Liver (tissue), 8 donors: ENCODE measurements at regions not wholly inside any gene's neighbourhood (a gene's known extent, or its start where the extent isn't known, plus 50 kb on each side); places are given as distances from the start of the nearest gene placed in this dataset.
A peak's percentile ranks its signal among the peaks of the same experiment; 100 is the strongest.

ENCODE experiments used
- DNase-seq: peaks from one replicate; pipeline ENCODE4 v3.0.0-alpha.2; 2017; ENCODE audit warnings: low spot score
- H3K27ac ChIP-seq, 2 donors: one replicate each; pipeline ENCODE4 v1.7.0; 2013; ENCODE audit warnings: inconsistent platforms in 2 of 2, low read length in 2 of 2, control low read depth in 1 of 2, low read depth in 1 of 2, mild to moderate bottlenecking in 1 of 2
- H3K27me3 ChIP-seq, 4 donors: one replicate each; pipeline versions ENCODE4 v1.6.1 to v1.7.0; 2013; ENCODE audit warnings: low read length in 3 of 4, inconsistent platforms in 1 of 4, mild to moderate bottlenecking in 1 of 4, moderate library complexity in 1 of 4; ENCODE audit not compliant: control insufficient read depth in 4 of 4, insufficient read depth in 4 of 4
- H3K36me3 ChIP-seq, 4 donors: one replicate each; pipeline versions ENCODE4 v1.6.1 to v1.7.0; 2013; ENCODE audit warnings: low read length in 3 of 4, mild to moderate bottlenecking in 3 of 4, low read depth in 1 of 4, moderate library complexity in 1 of 4; ENCODE audit not compliant: control insufficient read depth in 4 of 4, insufficient read depth in 3 of 4
- H3K4me1 ChIP-seq, 4 donors: one replicate each; pipeline versions ENCODE4 v1.6.1 to v1.7.0; 2013; ENCODE audit warnings: low read length in 3 of 4, mild to moderate bottlenecking in 3 of 4, moderate library complexity in 1 of 4; ENCODE audit not compliant: control insufficient read depth in 4 of 4, insufficient read depth in 4 of 4
- H3K4me3 ChIP-seq, 3 donors: one replicate each; pipeline versions ENCODE4 v1.6.1 to v1.7.0; 2013; ENCODE audit warnings: low read length in 3 of 3, control low read depth in 1 of 3, low read depth in 1 of 3, mild to moderate bottlenecking in 1 of 3
- H3K9ac ChIP-seq, 2 donors: one replicate each; pipeline ENCODE4 v1.7.0; 2013; ENCODE audit warnings: low read length in 2 of 2, mild to moderate bottlenecking in 2 of 2, moderate library complexity in 2 of 2, control low read depth in 1 of 2, low read depth in 1 of 2
- H3K9me3 ChIP-seq, 4 donors: one replicate each; pipeline versions ENCODE4 v1.6.1 to v1.7.0; 2013; ENCODE audit warnings: low read length in 3 of 4; ENCODE audit not compliant: control insufficient read depth in 4 of 4
- EGR1 ChIP-seq, 2 donors: IDR thresholded peaks; 2 replicates each; pipeline ENCODE4 v1.6.1; 2016 to 2018; ENCODE audit warnings: antibody characterized with exemption in 2 of 2, low read depth in 2 of 2
- HNF4A ChIP-seq, 2 donors: conservative IDR thresholded peaks; 2 replicates each; pipeline ENCODE4 v1.6.1; 2016; ENCODE audit warnings: antibody characterized with exemption in 2 of 2, mild to moderate bottlenecking in 2 of 2
- JUND ChIP-seq, 2 donors: IDR thresholded peaks; 2 replicates each; pipeline ENCODE4 v1.6.1; 2016; ENCODE audit warnings: antibody characterized with exemption in 2 of 2
- NR2F2 ChIP-seq: IDR thresholded peaks from 2 replicates; pipeline ENCODE4 v1.6.1; 2016; ENCODE audit warnings: antibody characterized with exemption
- RAD21 ChIP-seq, 2 donors: IDR thresholded peaks; 2 replicates each; pipeline ENCODE4 v1.6.1; 2016; ENCODE audit warnings: antibody characterized with exemption in 2 of 2, mild to moderate bottlenecking in 2 of 2
- SP1 ChIP-seq: IDR thresholded peaks from 2 replicates; pipeline ENCODE4 v1.6.1; 2018; ENCODE audit warnings: antibody characterized with exemption, mild to moderate bottlenecking
- TAF1 ChIP-seq: conservative IDR thresholded peaks from 2 replicates; pipeline ENCODE4 v1.6.1; 2016; ENCODE audit warnings: antibody characterized with exemption, mild to moderate bottlenecking
- YY1 ChIP-seq: IDR thresholded peaks from 2 replicates; pipeline ENCODE4 v1.6.1; 2016; ENCODE audit warnings: antibody characterized with exemption, mild to moderate bottlenecking
- WGBS: extraction: QIAGEN DNeasy Blood & Tissue Kit; methylation state at CpG from one replicate; pipeline ENCODE4 v1.1.7; 2013; 5-methylcytosine and 5-hydroxymethylcytosine counted together
- TF ChIP-seq, protein P1 (sequence below): IDR thresholded peaks from 2 replicates; pipeline ENCODE4 v1.6.1; 2016; ENCODE audit warnings: antibody characterized with exemption
- TF ChIP-seq, protein P2 (sequence below): fragments of 150-350 bp; IDR thresholded peaks from 2 replicates; pipeline ENCODE4 v1.5.1; 2017; ENCODE audit warnings: improper control_type of control experiment, low read depth, low read length; ENCODE audit not compliant: missing input control
- donor health status: healthy.
- donor health status: healthy.
- donor health status: healthy.
- donor health status: healthy.
- donor health status: healthy.

DNA sequence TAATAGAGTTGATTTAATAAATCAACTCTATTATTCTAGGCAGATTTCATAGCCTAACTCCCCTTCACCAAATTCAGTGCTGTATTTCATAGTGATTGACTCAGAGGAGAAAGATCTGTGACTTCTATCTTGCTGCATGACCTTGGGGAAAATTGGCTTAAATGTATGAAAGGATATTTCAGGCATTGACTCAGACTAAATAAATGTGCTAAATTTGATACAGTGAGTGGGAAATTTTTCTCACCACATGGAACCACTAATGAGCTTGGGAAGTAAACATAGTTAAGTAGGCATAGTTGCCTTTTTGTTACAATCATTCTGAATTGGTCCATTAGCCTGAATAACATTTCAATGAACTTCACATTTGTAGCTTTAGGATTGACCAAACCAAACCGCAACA, 89.0 kb upstream of the PRPS1L1 start:
- 99% methylated on average over 1 of the region's 1 CpG for WGBS
- Histone ChIP-seq H3K9me3 (no peaks in the 10 kb centered on the region), H3K9ac (no peak overlapping the region), H3K27ac (no peak overlapping the region), H3K27me3 (no peaks in the 10 kb centered on the region), H3K4me3 (no peak overlapping the region), H3K36me3 (no peaks in the 10 kb centered on the region), H3K4me1 (no peaks in the 10 kb centered on the region)
- TF ChIP-seq JUND (IDR thresholded peaks at IDR 0.05) (no peak), HNF4A (conservative IDR thresholded peaks at IDR 0.05) (no peak), SP1 (no peak)
- no peak for DNase-seq

DNA sequence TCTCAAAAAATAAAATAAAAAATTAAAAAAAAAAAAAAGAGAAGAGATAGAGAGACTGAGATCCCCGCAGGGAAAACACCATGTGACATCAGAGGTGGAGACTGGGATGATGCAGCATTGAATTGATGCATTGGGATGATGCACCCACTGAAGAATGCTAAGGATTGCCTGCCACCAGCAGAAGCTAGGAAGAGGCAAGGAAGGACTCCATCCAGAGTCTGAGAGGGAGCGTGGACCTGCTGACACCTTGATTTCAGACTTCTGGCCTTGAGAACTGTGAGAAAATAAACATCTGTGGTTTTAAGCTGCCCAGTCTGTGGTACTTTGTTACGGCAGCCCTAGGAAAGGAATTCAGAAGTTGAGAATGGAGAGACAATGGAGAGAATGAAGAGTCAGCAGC, 89.8 kb upstream of the PRPS1L1 start:
- Histone ChIP-seq H3K9me3 (no peaks in the 10 kb centered on the region), H3K27ac (no peak overlapping the region), H3K4me3 (no peak overlapping the region), H3K36me3 (no peaks in the 10 kb centered on the region), H3K4me1 (no peaks in the 10 kb centered on the region), H3K27me3 (no peaks in the 10 kb centered on the region), H3K9ac (no peak overlapping the region)
- TF ChIP-seq EGR1 (IDR thresholded peaks at IDR 0.05; ENCODE audit: low read depth in 2 of 2) (no peak), YY1 (no peak), NR2F2 (no peak), RAD21 (IDR thresholded peaks at IDR 0.05) (no peak), TAF1 (no peak)
- TF ChIP-seq, protein P1, sequence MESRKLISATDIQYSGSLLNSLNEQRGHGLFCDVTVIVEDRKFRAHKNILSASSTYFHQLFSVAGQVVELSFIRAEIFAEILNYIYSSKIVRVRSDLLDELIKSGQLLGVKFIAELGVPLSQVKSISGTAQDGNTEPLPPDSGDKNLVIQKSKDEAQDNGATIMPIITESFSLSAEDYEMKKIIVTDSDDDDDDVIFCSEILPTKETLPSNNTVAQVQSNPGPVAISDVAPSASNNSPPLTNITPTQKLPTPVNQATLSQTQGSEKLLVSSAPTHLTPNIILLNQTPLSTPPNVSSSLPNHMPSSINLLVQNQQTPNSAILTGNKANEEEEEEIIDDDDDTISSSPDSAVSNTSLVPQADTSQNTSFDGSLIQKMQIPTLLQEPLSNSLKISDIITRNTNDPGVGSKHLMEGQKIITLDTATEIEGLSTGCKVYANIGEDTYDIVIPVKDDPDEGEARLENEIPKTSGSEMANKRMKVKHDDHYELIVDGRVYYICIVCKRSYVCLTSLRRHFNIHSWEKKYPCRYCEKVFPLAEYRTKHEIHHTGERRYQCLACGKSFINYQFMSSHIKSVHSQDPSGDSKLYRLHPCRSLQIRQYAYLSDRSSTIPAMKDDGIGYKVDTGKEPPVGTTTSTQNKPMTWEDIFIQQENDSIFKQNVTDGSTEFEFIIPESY: no peak
- WGBS: 84% methylated on average over 3 of the region's 3 CpGs
- no peak for DNase-seq

DNA sequence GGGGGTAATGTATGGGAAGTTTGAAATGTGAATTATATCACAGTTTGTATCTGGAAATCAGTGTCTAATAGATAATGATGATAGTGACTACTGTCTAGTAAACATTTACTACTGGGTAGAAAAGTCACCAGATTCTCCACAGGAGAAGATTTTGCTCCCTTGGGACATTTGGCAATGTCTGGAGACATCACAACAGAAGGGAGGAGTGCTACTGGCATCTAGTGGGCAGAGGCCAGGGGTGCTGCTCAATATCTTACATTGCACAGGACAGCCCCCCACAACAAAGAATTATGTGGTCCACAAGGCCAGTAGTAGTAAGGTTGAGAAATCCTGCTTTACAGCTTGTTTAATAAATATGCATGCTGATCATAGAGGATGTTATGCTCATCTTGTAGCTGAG, 92.3 kb upstream of the PRPS1L1 start:
- Histone ChIP-seq H3K9me3 (no peaks in the 10 kb centered on the region), H3K9ac (no peak overlapping the region), H3K36me3 (no peaks in the 10 kb centered on the region), H3K27me3 (peaks cover 0 to 2% (median 0%) of the 10 kb centered on the region in 4 donors), H3K4me3 (no peak overlapping the region), H3K4me1 (no peaks in the 10 kb centered on the region), H3K27ac (no peak overlapping the region)
- TF ChIP-seq, protein P2, sequence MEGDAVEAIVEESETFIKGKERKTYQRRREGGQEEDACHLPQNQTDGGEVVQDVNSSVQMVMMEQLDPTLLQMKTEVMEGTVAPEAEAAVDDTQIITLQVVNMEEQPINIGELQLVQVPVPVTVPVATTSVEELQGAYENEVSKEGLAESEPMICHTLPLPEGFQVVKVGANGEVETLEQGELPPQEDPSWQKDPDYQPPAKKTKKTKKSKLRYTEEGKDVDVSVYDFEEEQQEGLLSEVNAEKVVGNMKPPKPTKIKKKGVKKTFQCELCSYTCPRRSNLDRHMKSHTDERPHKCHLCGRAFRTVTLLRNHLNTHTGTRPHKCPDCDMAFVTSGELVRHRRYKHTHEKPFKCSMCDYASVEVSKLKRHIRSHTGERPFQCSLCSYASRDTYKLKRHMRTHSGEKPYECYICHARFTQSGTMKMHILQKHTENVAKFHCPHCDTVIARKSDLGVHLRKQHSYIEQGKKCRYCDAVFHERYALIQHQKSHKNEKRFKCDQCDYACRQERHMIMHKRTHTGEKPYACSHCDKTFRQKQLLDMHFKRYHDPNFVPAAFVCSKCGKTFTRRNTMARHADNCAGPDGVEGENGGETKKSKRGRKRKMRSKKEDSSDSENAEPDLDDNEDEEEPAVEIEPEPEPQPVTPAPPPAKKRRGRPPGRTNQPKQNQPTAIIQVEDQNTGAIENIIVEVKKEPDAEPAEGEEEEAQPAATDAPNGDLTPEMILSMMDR: no peak
- TF ChIP-seq YY1 (no peak), EGR1 (IDR thresholded peaks at IDR 0.05; ENCODE audit: low read depth in 2 of 2) (no peak), RAD21 (IDR thresholded peaks at IDR 0.05) (peak; percentile 9 to 25)
- no peak for DNase-seq
